NCI-H82 treated with DMSO at 0.1 percent for 48 hours (cell line): ENCODE measurements at regions not wholly inside any gene's neighbourhood (a gene's known extent, or its start where the extent isn't known, plus 50 kb on each side); places are given as distances from the start of the nearest gene placed in this dataset.

Source experiments
- DNase-seq: peaks from one replicate; lab custom pipeline; 2025; ENCODE audit not compliant: unreplicated experiment; lab: John Stamatoyannopoulos, UW

GRCh38 chr6:140855520-140855919 lies 1277.2 kb upstream of the GJE1 start:
- no peak for DNase-seq

- no peak for DNase-seq
These were observed 1278.4 kb upstream of the GJE1 start for GRCh38 chr6:140854318-140854717.

GRCh38 chr6:140850438-140850837 lies 1282.3 kb upstream of the GJE1 start:
- DNase-seq, result no peak

GRCh38 chr6:140849456-140849855 lies 1283.3 kb upstream of the GJE1 start:
- DNase-seq, result no peak

- DNase-seq, result no peak
These were observed 1285.5 kb upstream of the GJE1 start for GRCh38 chr6:140847262-140847645.

GRCh38 chr6:140846503-140847261 lies 1286.0 kb upstream of the GJE1 start:
- no peak for DNase-seq

GRCh38 chr6:140845701-140846100 lies 1287.0 kb upstream of the GJE1 start:
- no peak for DNase-seq

GRCh38 chr6:140844167-140844566 lies 1288.6 kb upstream of the GJE1 start:
- no peak for DNase-seq

GRCh38 chr6:140833408-140833807 lies 1299.3 kb upstream of the GJE1 start:
- no peak for DNase-seq

GRCh38 chr6:140830666-140831065 lies 1302.1 kb upstream of the GJE1 start:
- DNase-seq, result no peak

GRCh38 chr6:140828856-140829255 lies 1303.9 kb upstream of the GJE1 start:
- no peak for DNase-seq

GRCh38 chr6:140827593-140827992 lies 1305.1 kb upstream of the GJE1 start:
- no peak for DNase-seq

- DNase-seq, result no peak
These were observed 1307.0 kb upstream of the GJE1 start for GRCh38 chr6:140825731-140826130.

- no peak for DNase-seq
These were observed 1308.1 kb upstream of the GJE1 start for GRCh38 chr6:140824595-140824994.

GRCh38 chr6:140821196-140821595 lies 1311.5 kb upstream of the GJE1 start:
- DNase-seq, result no peak

- no peak for DNase-seq
These were observed 1315.5 kb upstream of the GJE1 start for GRCh38 chr6:140817176-140817575.

GRCh38 chr6:140816681-140817080 lies 1316.0 kb upstream of the GJE1 start:
- no peak for DNase-seq

GRCh38 chr6:140812636-140813035 lies 1320.1 kb upstream of the GJE1 start:
- no peak for DNase-seq

GRCh38 chr6:140811642-140812041 lies 1321.1 kb upstream of the GJE1 start:
- DNase-seq, result no peak

- no peak for DNase-seq
These were observed 1323.0 kb upstream of the GJE1 start for GRCh38 chr6:140809694-140810101.

GRCh38 chr6:140806431-140806830 lies 1326.3 kb upstream of the GJE1 start:
- DNase-seq, result no peak

GRCh38 chr6:140794544-140794943 lies 1338.2 kb upstream of the GJE1 start:
- DNase-seq, result no peak

GRCh38 chr6:140790109-140790508 lies 1342.6 kb upstream of the GJE1 start:
- no peak for DNase-seq
